LNCaP clone FGC (cell line): ENCODE measurements at regions not wholly inside any gene's neighbourhood (a gene's known extent, or its start where the extent isn't known, plus 50 kb on each side); places are given as distances from the start of the nearest gene placed in this dataset.

Source experiments
- DNase-seq: peaks from one replicate; pipeline ENCODE4 v3.0.0-alpha.2; 2011; ENCODE audit warnings: low read depth
- H3K4me3 ChIP-seq: 2 replicates; pipeline ENCODE4 v1.5.1; 2011; ENCODE audit warnings: mild to moderate bottlenecking, low read depth, low read length, control low read depth
- TF ChIP-seq, protein P1 (sequence below): IDR thresholded peaks from 2 replicates; pipeline ENCODE4 v1.5.1; 2012; ENCODE audit warnings: mild to moderate bottlenecking; ENCODE audit not compliant: control insufficient read depth, insufficient read depth; ENCODE audit errors: extremely low read depth

DNA sequence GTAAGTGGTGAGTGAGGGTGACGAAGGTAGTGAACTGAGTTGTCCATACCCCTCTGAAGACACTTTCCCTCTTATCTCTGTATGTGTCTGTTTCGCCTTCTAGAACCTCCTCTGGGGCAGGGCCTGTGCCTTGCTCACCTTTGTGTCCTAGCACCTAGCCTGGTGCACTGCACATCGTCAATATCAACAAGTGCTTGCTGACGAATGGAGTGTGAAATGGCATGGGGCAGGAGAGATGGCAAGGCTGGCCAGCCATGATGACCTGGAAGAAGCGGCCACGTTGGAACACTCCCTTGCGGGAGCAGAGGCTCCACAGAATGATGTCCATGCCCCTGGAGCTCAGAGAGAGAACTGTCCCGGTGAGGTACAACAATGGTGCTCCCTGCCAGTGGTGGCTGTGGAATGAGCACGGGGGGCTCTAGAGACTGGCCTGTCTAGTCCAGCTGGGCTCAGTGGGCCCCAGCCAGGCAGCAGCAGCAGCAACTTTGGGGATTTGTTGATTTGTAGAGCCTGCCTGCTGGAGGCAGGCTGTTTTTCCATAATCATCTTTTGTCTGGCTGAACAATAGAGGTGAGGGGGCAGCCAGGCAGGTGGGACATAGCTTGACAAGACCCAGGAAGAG is 112.2 kb upstream of the PJA1 start:
- TF ChIP-seq, protein P1, sequence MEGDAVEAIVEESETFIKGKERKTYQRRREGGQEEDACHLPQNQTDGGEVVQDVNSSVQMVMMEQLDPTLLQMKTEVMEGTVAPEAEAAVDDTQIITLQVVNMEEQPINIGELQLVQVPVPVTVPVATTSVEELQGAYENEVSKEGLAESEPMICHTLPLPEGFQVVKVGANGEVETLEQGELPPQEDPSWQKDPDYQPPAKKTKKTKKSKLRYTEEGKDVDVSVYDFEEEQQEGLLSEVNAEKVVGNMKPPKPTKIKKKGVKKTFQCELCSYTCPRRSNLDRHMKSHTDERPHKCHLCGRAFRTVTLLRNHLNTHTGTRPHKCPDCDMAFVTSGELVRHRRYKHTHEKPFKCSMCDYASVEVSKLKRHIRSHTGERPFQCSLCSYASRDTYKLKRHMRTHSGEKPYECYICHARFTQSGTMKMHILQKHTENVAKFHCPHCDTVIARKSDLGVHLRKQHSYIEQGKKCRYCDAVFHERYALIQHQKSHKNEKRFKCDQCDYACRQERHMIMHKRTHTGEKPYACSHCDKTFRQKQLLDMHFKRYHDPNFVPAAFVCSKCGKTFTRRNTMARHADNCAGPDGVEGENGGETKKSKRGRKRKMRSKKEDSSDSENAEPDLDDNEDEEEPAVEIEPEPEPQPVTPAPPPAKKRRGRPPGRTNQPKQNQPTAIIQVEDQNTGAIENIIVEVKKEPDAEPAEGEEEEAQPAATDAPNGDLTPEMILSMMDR: no peak
- H3K4me3 ChIP-seq: no peak overlapping the region
- no peak for DNase-seq

DNA sequence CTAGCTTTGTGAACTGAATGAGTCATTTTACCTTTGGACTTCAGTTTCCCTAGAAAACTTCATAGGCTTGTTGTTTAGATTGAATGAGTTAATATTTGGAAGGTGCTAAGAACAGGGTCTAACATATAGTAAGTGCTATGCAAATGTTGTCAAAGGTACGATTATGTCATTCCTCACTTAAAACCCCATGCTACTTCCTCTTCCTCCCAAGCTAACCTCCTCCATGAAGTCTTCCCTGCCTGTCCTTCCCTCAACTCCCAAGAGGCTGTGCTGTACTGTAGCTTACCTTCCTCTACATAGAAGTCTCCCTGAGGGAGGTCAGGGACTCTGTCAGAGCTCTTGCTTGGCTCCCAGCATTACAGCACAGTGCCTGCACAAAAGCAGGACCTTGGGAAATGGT is 103.4 kb upstream of the PJA1 start:
- TF ChIP-seq, protein P1: no peak
- no peak for DNase-seq
- no peak overlapping the region for H3K4me3 ChIP-seq

DNA sequence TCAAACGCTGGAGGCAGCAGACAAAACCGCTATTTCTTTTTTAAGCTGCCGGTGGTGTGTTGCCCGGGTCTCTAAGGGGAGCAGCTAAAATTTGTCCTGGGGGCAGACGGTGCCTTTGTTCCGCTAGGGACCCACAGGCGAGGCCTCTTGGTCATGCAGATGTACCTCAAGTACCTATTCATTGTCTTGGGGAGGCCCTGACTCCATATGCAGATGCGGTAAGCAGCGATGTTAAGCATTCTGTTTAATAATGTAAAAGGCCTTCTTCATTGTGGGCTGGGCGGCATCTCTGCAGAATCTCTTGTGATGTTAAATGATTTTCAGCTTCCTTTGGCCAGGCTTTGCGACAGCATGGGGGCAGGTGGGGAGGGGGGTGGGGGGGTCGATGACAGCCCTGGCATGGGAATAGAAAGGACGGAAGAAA is 98.9 kb upstream of the PJA1 start:
- no peak overlapping the region for H3K4me3 ChIP-seq
- TF ChIP-seq, protein P1: no peak
- no peak for DNase-seq

DNA sequence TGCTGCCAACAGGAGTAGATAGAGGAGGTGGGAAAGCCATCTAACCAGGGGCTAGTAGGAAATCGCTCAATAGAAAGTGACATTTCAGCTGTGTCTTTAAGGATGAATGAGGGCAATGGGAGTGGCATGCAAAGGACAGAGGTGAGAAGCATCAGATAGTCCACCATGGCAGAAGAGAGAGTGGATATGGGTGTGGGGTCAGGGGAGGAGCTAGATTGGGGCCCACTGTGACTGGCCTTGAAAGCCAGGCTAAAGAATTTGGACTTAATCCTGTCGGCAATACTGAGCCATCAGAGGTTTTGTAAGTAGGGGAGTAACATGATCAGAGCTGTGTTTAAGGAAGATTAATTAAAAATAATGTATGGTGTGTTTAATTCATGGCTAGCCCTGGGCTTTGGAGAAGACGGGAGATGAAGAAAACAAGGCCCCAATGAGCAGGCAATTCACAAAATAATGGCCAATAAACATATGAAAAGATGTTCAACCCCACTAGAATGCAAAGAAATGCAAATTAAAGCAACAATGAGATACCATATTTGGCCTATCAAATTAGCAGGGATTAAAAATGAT is 98.1 kb upstream of the PJA1 start:
- no peak overlapping the region for H3K4me3 ChIP-seq
- no peak for DNase-seq
- TF ChIP-seq, protein P1: no peak

DNA sequence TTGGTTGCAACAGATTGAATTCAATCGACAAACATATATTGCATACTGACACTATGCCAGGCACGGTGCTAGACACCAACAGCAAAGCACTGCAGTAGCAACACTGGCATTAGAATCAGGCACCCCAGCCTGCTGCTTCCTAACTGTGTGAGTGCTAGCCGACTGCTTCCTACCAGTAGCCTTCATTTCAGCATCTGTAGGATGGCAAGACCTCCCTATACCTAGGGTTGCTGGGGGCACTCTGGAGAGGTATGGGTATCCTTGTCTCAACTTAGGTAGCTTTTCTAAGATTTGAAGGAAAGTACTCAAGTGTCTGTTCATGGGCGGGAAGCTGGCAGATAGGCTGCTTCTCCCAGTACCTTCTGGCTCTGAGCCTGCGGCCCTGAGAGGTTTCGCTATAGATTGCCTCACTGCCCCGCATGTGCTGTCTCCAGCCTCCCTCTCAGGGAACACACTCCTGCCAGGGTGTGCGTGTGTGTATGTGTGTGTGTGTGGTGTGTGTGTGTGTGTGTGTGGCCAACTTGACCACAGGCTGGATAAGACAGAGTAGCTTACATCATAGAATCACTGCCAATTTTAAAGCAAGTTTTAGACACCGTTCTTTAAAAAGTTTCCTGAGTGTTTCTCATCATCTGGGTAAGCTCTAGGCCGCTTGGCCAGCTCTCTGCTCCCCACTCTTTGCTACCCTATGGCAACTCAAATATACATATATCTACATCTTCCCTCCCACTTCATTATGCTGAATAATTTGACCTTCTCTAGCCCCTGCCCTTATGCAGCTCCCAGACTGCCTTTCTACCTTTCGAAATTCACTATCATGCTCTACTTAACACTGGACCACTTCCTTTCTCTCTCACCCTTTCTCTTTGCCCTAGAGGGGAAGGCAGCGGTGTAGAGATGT is 97.0 kb upstream of the PJA1 start:
- no peak overlapping the region for H3K4me3 ChIP-seq
- DNase-seq: no peak
- TF ChIP-seq, protein P1: no peak

DNA sequence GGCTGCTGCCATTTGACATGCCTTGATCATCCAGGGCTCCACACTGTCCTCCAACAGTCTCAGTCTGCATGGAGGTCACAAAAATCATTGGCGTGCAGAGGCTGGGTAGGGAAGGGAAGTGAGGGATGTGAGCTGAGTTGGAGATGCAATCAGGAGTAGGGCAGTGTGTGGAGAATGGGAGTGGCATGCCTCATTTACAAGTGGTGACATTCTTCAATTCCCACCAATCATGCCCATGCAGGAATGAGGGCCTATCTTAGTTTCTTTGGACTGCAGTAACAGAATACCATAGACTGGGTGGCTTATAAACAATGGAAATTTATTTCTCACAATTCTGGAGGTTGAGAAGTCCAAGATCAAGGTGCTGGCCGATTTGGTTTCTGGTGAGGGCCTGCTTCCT is 94.9 kb upstream of the PJA1 start:
- TF ChIP-seq, protein P1: no peak
- H3K4me3 ChIP-seq: no peak overlapping the region
- DNase-seq: no peak
